Ectodermal cell (in vitro differentiated cells): ENCODE measurements at regions not wholly inside any gene's neighbourhood (a gene's known extent, or its start where the extent isn't known, plus 50 kb on each side); places are given as distances from the start of the nearest gene placed in this dataset.
"Not testable (repeated sequence)": the region's sequence is repeated elsewhere in the genome, so short reads cannot be mapped to it uniquely, and the experiment has no call there.

Experiments used
- H3K27ac ChIP-seq: 2 replicates; pipeline ENCODE4 v1.7.0; 2013; ENCODE audit warnings: mild to moderate bottlenecking, low read depth, low read length; ENCODE audit not compliant: insufficient read depth, poor library complexity, severe bottlenecking
- H3K27me3 ChIP-seq: 2 replicates; pipeline ENCODE4 v1.7.0; 2013; ENCODE audit warnings: mild to moderate bottlenecking, low read length; ENCODE audit not compliant: insufficient read depth, control insufficient read depth, poor library complexity, severe bottlenecking
- H3K36me3 ChIP-seq: one replicate; pipeline ENCODE4 v1.7.0; 2013; ENCODE audit warnings: low read length; ENCODE audit not compliant: control insufficient read depth, insufficient read depth
- H3K4me1 ChIP-seq: one replicate; pipeline ENCODE4 v1.7.0; 2013; ENCODE audit warnings: low read length; ENCODE audit not compliant: control insufficient read depth, insufficient read depth
- H3K4me3 ChIP-seq: 2 replicates; pipeline ENCODE4 v1.7.0; 2013; ENCODE audit warnings: low read depth, low read length, control low read depth; ENCODE audit not compliant: insufficient read depth
- H3K9me3 ChIP-seq: 2 replicates; pipeline ENCODE4 v1.7.0; 2013; ENCODE audit warnings: mild to moderate bottlenecking, low read length, moderate library complexity; ENCODE audit not compliant: control insufficient read depth
- WGBS, 2 experiments: methylation state at CpG; one replicate each; pipeline ENCODE4 v1.1.7; 2013; ENCODE audit warnings: missing lambda C conversion rate in 2 of 2; 5-methylcytosine and 5-hydroxymethylcytosine counted together

GRCh38 chr10:91076991-91077548 is 143.4 kb upstream of the PCGF5 start:
- 90 to 93% methylated on average over 7 of the region's 7 CpGs for WGBS, 2 experiments
- no peaks in the 10 kb centered on the region for H3K36me3 ChIP-seq
- H3K9me3 ChIP-seq = no peaks in the 10 kb centered on the region
- no peak overlapping the region for H3K27ac ChIP-seq
- H3K27me3 ChIP-seq = no peaks in the 10 kb centered on the region
- no peak overlapping the region for H3K4me3 ChIP-seq
- H3K4me1 ChIP-seq = no peaks in the 10 kb centered on the region

DNA sequence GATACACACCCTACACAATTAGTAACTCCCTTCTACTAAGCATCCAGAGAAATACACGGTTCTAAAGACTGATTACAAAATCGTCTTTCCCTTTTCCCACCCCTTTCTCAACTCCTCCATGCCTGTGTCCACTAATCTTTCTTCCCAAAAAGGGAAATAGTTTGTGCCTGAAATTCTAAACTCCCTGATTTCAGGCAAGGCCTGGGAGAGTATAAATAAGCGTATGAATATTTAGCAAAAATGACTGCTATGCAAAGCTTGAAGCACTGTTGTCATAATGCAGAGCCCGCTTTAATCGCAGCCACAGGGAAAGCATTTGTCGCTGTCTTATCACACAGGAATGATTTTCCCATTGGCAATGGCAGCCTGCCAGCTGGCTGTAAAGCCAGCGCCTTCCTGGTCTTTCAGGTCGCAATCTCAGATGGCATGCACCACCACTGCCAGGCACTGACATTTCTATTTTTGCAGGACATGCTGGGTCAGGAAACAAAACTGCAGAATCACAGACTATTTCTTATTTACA is 142.9 kb upstream of the PCGF5 start:
- H3K4me3 ChIP-seq = no peak overlapping the region
- H3K36me3 ChIP-seq = no peaks in the 10 kb centered on the region
- 92 to 94% methylated on average over 8 of the region's 8 CpGs for WGBS, 2 experiments

DNA sequence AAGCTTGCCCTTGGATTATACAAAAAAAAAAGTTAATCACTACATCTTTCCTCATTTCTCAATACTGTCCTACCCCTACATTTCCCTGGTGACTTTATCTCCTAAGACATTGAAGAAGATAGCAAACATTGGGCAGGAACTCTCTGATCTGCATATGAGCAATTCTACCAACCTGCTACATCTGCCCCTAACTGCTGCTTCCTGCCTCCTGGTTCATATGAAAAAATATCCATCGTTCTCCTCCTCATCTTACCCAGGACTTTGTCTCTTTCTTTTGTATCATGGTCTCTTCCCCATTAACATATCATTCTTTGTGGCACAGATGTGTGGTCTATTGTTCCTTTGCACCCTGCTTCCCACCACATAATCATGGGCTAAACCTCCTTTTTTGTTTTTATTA is 139.7 kb upstream of the PCGF5 start:
- Histone ChIP-seq H3K27me3 (no peaks in the 10 kb centered on the region), H3K9me3 (no peaks in the 10 kb centered on the region), H3K27ac (no peak overlapping the region), H3K36me3 (no peaks in the 10 kb centered on the region), H3K4me3 (no peak overlapping the region), H3K4me1 (no peaks in the 10 kb centered on the region)
- 84 to 92% methylated on average over 1 of the region's 1 CpG for WGBS, 2 experiments

More for the DNA sequence above, 142.9 kb upstream of the PCGF5 start:
- no peak overlapping the region for H3K27ac ChIP-seq
- H3K4me1 ChIP-seq = no peaks in the 10 kb centered on the region
- H3K27me3 ChIP-seq = no peaks in the 10 kb centered on the region
- H3K9me3 ChIP-seq = no peaks in the 10 kb centered on the region

DNA sequence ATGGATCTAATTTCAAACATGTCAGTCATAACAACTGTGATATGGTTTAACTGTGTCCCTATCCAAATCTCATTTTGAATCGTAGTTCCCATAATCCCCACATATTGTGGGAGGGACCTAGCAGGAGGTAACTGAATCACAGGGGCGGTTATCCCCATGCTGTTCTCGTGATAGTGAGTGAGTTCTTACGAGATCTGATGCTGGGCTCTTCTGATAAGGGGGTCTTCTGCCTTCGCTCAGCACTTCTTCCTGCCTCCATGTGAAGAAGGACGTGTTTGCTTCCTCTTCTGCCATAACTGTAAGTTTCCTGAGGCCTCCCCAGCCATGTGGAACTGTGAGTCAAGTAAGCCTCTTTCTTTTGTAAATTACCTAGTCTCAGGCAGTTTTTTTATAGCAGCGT is 138.0 kb upstream of the PCGF5 start:
- no peaks in the 10 kb centered on the region for H3K27me3 ChIP-seq
- no peaks in the 10 kb centered on the region for H3K9me3 ChIP-seq
- H3K27ac ChIP-seq = no peak overlapping the region
- no peaks in the 10 kb centered on the region for H3K4me1 ChIP-seq
- no peak overlapping the region for H3K4me3 ChIP-seq
- 83 to 87% methylated on average over 6 to 7 of the region's 7 CpGs for WGBS, 2 experiments
- H3K36me3 ChIP-seq = no peaks in the 10 kb centered on the region

- H3K4me1 ChIP-seq = no peaks in the 10 kb centered on the region
- no peak overlapping the region for H3K4me3 ChIP-seq
- no peaks in the 10 kb centered on the region for H3K36me3 ChIP-seq
- 79 to 83% methylated on average over 7 of the region's 7 CpGs for WGBS, 2 experiments
- H3K9me3 ChIP-seq = no peaks in the 10 kb centered on the region
- H3K27me3 ChIP-seq = no peaks in the 10 kb centered on the region
- H3K27ac ChIP-seq = no peak overlapping the region
Observed at GRCh38 chr10:91088300-91089140, 131.9 kb upstream of the PCGF5 start.

DNA sequence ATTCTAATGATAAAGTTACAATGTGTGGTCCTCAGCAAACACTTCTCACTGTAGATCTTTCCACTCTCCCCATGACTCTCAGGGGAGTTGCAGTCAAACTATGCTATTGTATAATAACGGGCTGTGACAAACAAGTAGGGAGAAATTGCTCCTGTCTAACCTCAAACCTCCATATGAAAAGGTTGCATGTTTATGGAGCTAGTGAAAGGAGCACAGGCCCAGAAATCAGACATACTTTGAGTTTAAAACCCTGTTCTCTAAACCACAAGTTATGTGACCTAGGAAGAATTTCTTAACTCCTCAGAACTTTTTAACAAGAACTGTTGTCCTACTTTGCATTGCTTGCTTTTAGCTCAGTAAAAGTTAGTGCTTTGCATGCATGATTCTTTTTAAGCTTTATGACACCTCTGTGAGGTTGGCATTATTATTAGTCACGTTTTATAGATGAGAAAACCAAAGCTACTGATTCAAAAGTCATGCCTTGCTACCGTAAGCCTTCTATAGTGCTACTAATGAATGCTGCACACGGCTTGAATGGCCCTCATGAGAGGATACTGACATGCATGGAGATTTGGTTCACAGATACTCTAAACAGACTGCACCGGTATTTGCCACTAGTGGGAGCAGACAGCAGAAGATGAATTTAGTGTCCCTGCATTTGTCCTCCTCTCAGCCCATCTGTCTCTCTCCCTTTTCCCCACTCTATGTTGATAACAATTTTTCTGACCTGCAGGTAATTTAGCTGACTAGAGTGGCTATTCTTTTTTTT is 129.5 kb upstream of the PCGF5 start:
- Histone ChIP-seq H3K9me3 (no peaks in the 10 kb centered on the region), H3K4me1 (no peaks in the 10 kb centered on the region), H3K27me3 (no peaks in the 10 kb centered on the region), H3K27ac (no peak overlapping the region), H3K36me3 (no peaks in the 10 kb centered on the region), H3K4me3 (no peak overlapping the region)
- WGBS, 2 experiments = 87 to 91% methylated on average over 4 to 5 of the region's 5 CpGs

DNA sequence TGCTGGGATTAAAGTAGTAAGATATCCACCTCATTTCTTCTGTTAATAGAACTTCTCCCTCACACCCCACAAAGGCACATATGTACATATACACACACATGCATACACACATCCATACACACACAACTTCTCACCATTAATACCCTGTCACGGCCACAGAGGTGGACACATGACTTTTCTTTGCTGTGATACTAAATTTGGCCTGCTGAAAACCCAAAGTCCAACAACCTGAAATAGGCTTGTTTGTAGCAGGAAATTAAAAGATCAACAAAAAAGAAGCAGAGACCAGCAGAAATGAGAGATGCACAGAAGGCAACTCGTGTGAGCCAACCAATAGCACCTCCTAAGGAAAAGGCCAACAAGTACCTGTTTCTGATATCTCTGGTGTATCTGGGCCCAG is 128.7 kb upstream of the PCGF5 start:
- Histone ChIP-seq H3K36me3 (no peaks in the 10 kb centered on the region), H3K4me1 (no peaks in the 10 kb centered on the region), H3K27ac (no peak overlapping the region), H3K27me3 (no peaks in the 10 kb centered on the region), H3K4me3 (no peak overlapping the region), H3K9me3 (no peaks in the 10 kb centered on the region)
- WGBS, 2 experiments = 93 to 96% methylated on average over 2 of the region's 2 CpGs

- WGBS, 2 experiments = 87 to 89% methylated on average over 3 of the region's 3 CpGs
- no peaks in the 10 kb centered on the region for H3K9me3 ChIP-seq
- H3K27ac ChIP-seq = no peak overlapping the region
- H3K36me3 ChIP-seq = no peaks in the 10 kb centered on the region
- no peaks in the 10 kb centered on the region for H3K4me1 ChIP-seq
- no peak overlapping the region for H3K4me3 ChIP-seq
- H3K27me3 ChIP-seq = no peaks in the 10 kb centered on the region
Observed at GRCh38 chr10:91096274-91096673, 124.2 kb upstream of the PCGF5 start.

- H3K4me3 ChIP-seq = no peak overlapping the region
- H3K27ac ChIP-seq = no peak overlapping the region
- H3K9me3 ChIP-seq = no peaks in the 10 kb centered on the region
- no peaks in the 10 kb centered on the region for H3K27me3 ChIP-seq
- no peaks in the 10 kb centered on the region for H3K36me3 ChIP-seq
- H3K4me1 ChIP-seq = no peaks in the 10 kb centered on the region
Observed at GRCh38 chr10:91097313-91097712, 123.2 kb upstream of the PCGF5 start.

GRCh38 chr10:91098021-91098420 is 122.4 kb upstream of the PCGF5 start:
- 92% methylated on average over 2 of the region's 2 CpGs for WGBS, 2 experiments
- not testable (repeated sequence) for H3K36me3 ChIP-seq, H3K27me3 ChIP-seq, H3K9me3 ChIP-seq, H3K4me3 ChIP-seq, H3K4me1 ChIP-seq, H3K27ac ChIP-seq
